ENCODE measurements at regions not wholly inside any gene's neighbourhood (a gene's known extent, or its start where the extent isn't known, plus 50 kb on each side); places are given as distances from the start of the nearest gene placed in this dataset.

GRCh38 chr20:4532772-4533171 is 153.5 kb upstream of the PRNP start:
- ATAC-seq: no peak
- H3K4me2 ChIP-seq (ENCODE audit: low read length): no peak overlapping the region
- ChIA-PET RAD21 (ENCODE audit: low non-redundant PET in 1 of 2, low total read pairs in 2 of 2, uncharacterized antibody in 2 of 2, unreplicated experiment in 2 of 2) (no interaction called here), CTCF (no interaction called here), POLR2A (no interaction called here)
- no peak overlapping the region for H3K9ac ChIP-seq (ENCODE audit: low read length)
- no peaks in the 10 kb centered on the region for H3K9me2 ChIP-seq (ENCODE audit: insufficient read depth)
- no peak overlapping the region for H3K4me3 ChIP-seq (replicated peaks in 1 of 2; ENCODE audit: low read depth in 1 of 2, low read length in 2 of 2)
- H3K27me3 ChIP-seq (ENCODE audit: insufficient read depth, low read length): no peaks in the 10 kb centered on the region
- DNase-seq (ENCODE audit: low read depth, low spot score): no peak
- intact Hi-C loops (cut with micrococcal nuclease): no loop called here
- no peaks in the 10 kb centered on the region for H3K4me1 ChIP-seq (ENCODE audit: control insufficient read depth in 1 of 2, insufficient read depth in 2 of 2, low read length in 2 of 2)
- no peak overlapping the region for H2AFZ ChIP-seq (ENCODE audit: low read depth, low read length, poor library complexity, severe bottlenecking)
- no peaks in the 10 kb centered on the region for H3K79me2 ChIP-seq (ENCODE audit: insufficient read depth, low read length)
- TF ChIP-seq EZH2phosphoT487 (IDR thresholded peaks at IDR 0.05; ENCODE audit: borderline replicate concordance) (no peak), MAX (IDR thresholded peaks at IDR 0.05) (no peak), ZFX (IDR thresholded peaks at IDR 0.05) (no peak), SIN3A (IDR thresholded peaks at IDR 0.05; ENCODE audit: low read depth) (no peak), ZNF274 (IDR thresholded peaks at IDR 0.05; ENCODE audit: low read depth, low read length) (no peak), EZH2 (IDR thresholded peaks at IDR 0.05) (no peak), POLR2A (IDR thresholded peaks at IDR 0.05; ENCODE audit: borderline replicate concordance, extremely low read depth, insufficient read depth, insufficient read length) (no peak)
- H3K27ac ChIP-seq (ENCODE audit: low read depth, low read length): no peak overlapping the region
- no peaks in the 10 kb centered on the region for H3K9me3 ChIP-seq (ENCODE audit: control insufficient read depth in 1 of 2, insufficient read depth in 1 of 2, low read depth in 1 of 2, low read length in 2 of 2)
- H3K36me3 ChIP-seq (ENCODE audit: control insufficient read depth in 1 of 2, insufficient read depth in 2 of 2, low read length in 2 of 2): no peaks in the 10 kb centered on the region
- no peaks in the 10 kb centered on the region for H4K20me1 ChIP-seq (ENCODE audit: insufficient read depth)
- no TSS peak for BruUV-seq (replicated peaks)

DNA sequence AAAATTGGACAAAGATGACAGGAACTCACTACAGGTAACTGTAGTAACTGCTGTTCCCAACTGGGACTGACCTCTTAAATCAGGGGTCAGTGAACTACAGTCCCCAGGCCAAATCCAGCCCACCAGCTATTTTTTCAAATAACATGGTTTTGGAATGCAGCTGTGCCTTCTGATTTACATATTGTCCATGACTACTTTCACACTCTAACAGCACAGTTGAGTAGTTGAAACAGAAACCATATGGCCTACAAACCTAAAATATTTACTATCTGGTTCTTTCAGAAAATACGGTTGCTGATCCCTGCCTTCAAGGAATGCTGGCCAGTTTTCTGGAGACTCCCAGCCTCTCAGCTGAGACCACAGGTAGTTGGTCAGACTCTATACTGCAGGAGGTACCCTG is 161.5 kb upstream of the PRNP start:
- H3K27ac ChIP-seq (ENCODE audit: low read depth, low read length): no peak overlapping the region
- CTCF ChIA-PET: no interaction called here
- TF ChIP-seq ZFX (IDR thresholded peaks at IDR 0.05) (no peak), ZNF274 (IDR thresholded peaks at IDR 0.05; ENCODE audit: low read depth, low read length) (no peak), TCF7L2 (IDR thresholded peaks at IDR 0.05; ENCODE audit: borderline replicate concordance, extremely low read depth, insufficient read depth, insufficient read length) (no peak), SP1 (IDR thresholded peaks at IDR 0.05; ENCODE audit: low read depth) (no peak), POLR2AphosphoS5 (IDR thresholded peaks at IDR 0.05; ENCODE audit: low read depth, low read length) (no peak), CTCF (IDR thresholded peaks at IDR 0.05 in 2 of 3, conservative IDR thresholded peaks at IDR 0.05 in 1 of 3; ENCODE audit: borderline replicate concordance in 1 of 3, insufficient read depth in 1 of 3, low read depth in 2 of 3, low read length in 2 of 3) (no peak), MAX (IDR thresholded peaks at IDR 0.05) (no peak), ZBTB33 (IDR thresholded peaks at IDR 0.05; ENCODE audit: extremely low read depth, insufficient replicate concordance, low read length) (no peak), SRF (IDR thresholded peaks at IDR 0.05; ENCODE audit: low read depth) (no peak)
- no peak overlapping the region for H3K9ac ChIP-seq (ENCODE audit: low read length)
- intact Hi-C loops (cut with micrococcal nuclease): no loop called here
- H4K20me1 ChIP-seq (ENCODE audit: insufficient read depth): no peaks in the 10 kb centered on the region
- no peak overlapping the region for H3K4me2 ChIP-seq (ENCODE audit: low read length)
- no peaks in the 10 kb centered on the region for H3K79me2 ChIP-seq (ENCODE audit: insufficient read depth, low read length)
- H3K36me3 ChIP-seq (ENCODE audit: control insufficient read depth in 1 of 2, insufficient read depth in 2 of 2, low read length in 2 of 2): no peaks in the 10 kb centered on the region
- RAD21 ChIA-PET (ENCODE audit: low non-redundant PET in 1 of 2, low total read pairs in 2 of 2, uncharacterized antibody in 2 of 2, unreplicated experiment in 2 of 2): no interaction called here
- H3K4me3 ChIP-seq (replicated peaks in 1 of 2; ENCODE audit: low read depth in 1 of 2, low read length in 2 of 2): no peak overlapping the region
- H3K9me2 ChIP-seq (ENCODE audit: insufficient read depth): no peaks in the 10 kb centered on the region
- POLR2A ChIA-PET: no interaction called here
- H3K4me1 ChIP-seq (ENCODE audit: control insufficient read depth in 1 of 2, insufficient read depth in 2 of 2, low read length in 2 of 2): no peaks in the 10 kb centered on the region
- no peaks in the 10 kb centered on the region for H3K27me3 ChIP-seq (ENCODE audit: insufficient read depth, low read length)
- no peak for DNase-seq (ENCODE audit: low read depth, low spot score)
- no peaks in the 10 kb centered on the region for H3K9me3 ChIP-seq (ENCODE audit: control insufficient read depth in 1 of 2, insufficient read depth in 1 of 2, low read depth in 1 of 2, low read length in 2 of 2)
- no peak for ATAC-seq
- H2AFZ ChIP-seq (ENCODE audit: low read depth, low read length, poor library complexity, severe bottlenecking): no peak overlapping the region
- no TSS peak for BruUV-seq (replicated peaks)
